Astrocyte (in vitro differentiated cells and primary cell): ENCODE measurements at regions not wholly inside any gene's neighbourhood (a gene's known extent, or its start where the extent isn't known, plus 50 kb on each side); places are given as distances from the start of the nearest gene placed in this dataset.

ENCODE experiments used
- DNase-seq: peaks from one replicate; pipeline ENCODE4 v3.0.0-alpha.2; 2010; ENCODE audit warnings: low read depth
- FAIRE-seq: peaks from 2 replicates; lab custom pipeline; 2011; peaks lifted over from hg19 to GRCh38; lab: Jason Lieb, UNC
- H2AFZ ChIP-seq: 2 replicates; pipeline ENCODE4 v1.6.0; 2012; ENCODE audit warnings: low read depth, low read length, inconsistent platforms
- H3K27ac ChIP-seq: 2 replicates; pipeline ENCODE4 v1.5.1; 2011; ENCODE audit warnings: low read depth, low read length, inconsistent platforms
- H3K27me3 ChIP-seq: 2 replicates; pipeline ENCODE4 v1.6.0; 2011; ENCODE audit warnings: low read length, inconsistent platforms; ENCODE audit not compliant: insufficient read depth
- H3K36me3 ChIP-seq: 2 replicates; pipeline ENCODE4 v1.5.1; 2011; ENCODE audit warnings: low read length, inconsistent platforms; ENCODE audit not compliant: insufficient read depth
- H3K4me1 ChIP-seq: 2 replicates; pipeline ENCODE4 v1.5.1; 2011; ENCODE audit warnings: low read length, inconsistent platforms; ENCODE audit not compliant: insufficient read depth
- H3K4me2 ChIP-seq: 2 replicates; pipeline ENCODE4 v1.6.0; 2012; ENCODE audit warnings: low read length, inconsistent platforms
- H3K4me3 ChIP-seq: 2 replicates; pipeline ENCODE4 v1.5.1; 2011; ENCODE audit warnings: low read depth, mild to moderate bottlenecking, low read length, inconsistent platforms; ENCODE audit not compliant: insufficient read depth
- H3K79me2 ChIP-seq: 2 replicates; pipeline ENCODE4 v1.6.0; 2012; ENCODE audit warnings: mild to moderate bottlenecking, low read length, inconsistent platforms; ENCODE audit not compliant: insufficient read depth
- H3K9ac ChIP-seq: 2 replicates; pipeline ENCODE4 v1.6.0; 2012; ENCODE audit warnings: mild to moderate bottlenecking, low read length, inconsistent platforms
- H3K9me3 ChIP-seq: 2 replicates; pipeline ENCODE4 v1.5.1; 2012; ENCODE audit warnings: low read depth, mild to moderate bottlenecking, low read length, inconsistent platforms; ENCODE audit not compliant: insufficient read depth
- H4K20me1 ChIP-seq: 2 replicates; pipeline ENCODE4 v1.6.0; 2012; ENCODE audit warnings: low read length, inconsistent platforms; ENCODE audit not compliant: insufficient read depth
- H3K27ac Mint-ChIP-seq: one replicate; pipeline ENCODE4 v1.8.0; 2021; ENCODE audit warnings: mild to moderate bottlenecking, mixed read lengths; ENCODE audit not compliant: unreplicated experiment
- H3K27me3 Mint-ChIP-seq: one replicate; pipeline ENCODE4 v1.8.0; 2021; ENCODE audit warnings: low read depth, mixed read lengths; ENCODE audit not compliant: unreplicated experiment
- H3K36me3 Mint-ChIP-seq: one replicate; pipeline ENCODE4 v1.8.0; 2021; ENCODE audit warnings: low read depth, mixed read lengths; ENCODE audit not compliant: unreplicated experiment
- H3K4me1 Mint-ChIP-seq: one replicate; pipeline ENCODE4 v1.8.0; 2021; ENCODE audit warnings: low read depth, mixed read lengths; ENCODE audit not compliant: unreplicated experiment
- H3K4me3 Mint-ChIP-seq: one replicate; pipeline ENCODE4 v1.8.0; 2021; ENCODE audit warnings: mild to moderate bottlenecking, moderate library complexity, mixed read lengths; ENCODE audit not compliant: unreplicated experiment
- H3K9me3 Mint-ChIP-seq: one replicate; pipeline ENCODE4 v1.8.0; 2021; ENCODE audit warnings: mild to moderate bottlenecking, mixed read lengths; ENCODE audit not compliant: unreplicated experiment
- CTCF ChIP-seq: IDR thresholded peaks from 2 replicates; pipeline ENCODE4 v1.5.1; 2011; ENCODE audit warnings: low read depth, mild to moderate bottlenecking, inconsistent platforms, low read length, moderate library complexity; ENCODE audit not compliant: insufficient read depth
- EZH2 ChIP-seq: IDR thresholded peaks from 2 replicates; pipeline ENCODE4 v1.6.1; 2012; ENCODE audit warnings: mild to moderate bottlenecking, low read length, inconsistent platforms; ENCODE audit not compliant: insufficient read depth

DNA sequence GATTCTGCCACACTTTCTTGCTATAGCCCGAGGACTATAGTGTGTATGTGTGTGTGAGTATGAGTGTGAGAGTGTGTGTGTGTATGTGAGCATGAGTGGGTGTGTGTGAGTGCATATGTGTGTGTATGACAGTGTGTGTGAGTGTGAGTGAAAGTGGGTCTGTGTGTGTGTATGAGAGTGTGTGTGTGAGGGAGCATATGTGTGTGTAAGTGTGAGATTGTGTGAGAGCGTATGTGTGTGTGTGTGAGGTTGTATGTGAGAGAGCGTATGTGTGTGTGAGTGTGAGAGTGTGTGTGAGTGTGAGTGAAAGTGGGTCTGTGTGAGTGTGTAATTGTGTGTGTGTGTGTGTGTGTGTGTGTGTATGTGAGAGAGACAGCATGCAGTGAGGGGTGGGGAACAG, 89.0 kb upstream of the ACSL3 start:
- H3K79me2 ChIP-seq, result no peaks in the 10 kb centered on the region
- no peaks in the 10 kb centered on the region for H3K36me3 ChIP-seq
- FAIRE-seq, result no peak
- no peak overlapping the region for H2AFZ ChIP-seq
- Mint-ChIP-seq H3K27ac (no peak overlapping the region), H3K4me1 (peaks cover 3% of the 10 kb centered on the region), H3K27me3 (peaks cover 3% of the 10 kb centered on the region), H3K36me3 (no peaks in the 10 kb centered on the region), H3K4me3 (no peak overlapping the region), H3K9me3 (peaks cover 2% of the 10 kb centered on the region)
- H3K4me3 ChIP-seq, result no peak overlapping the region
- H3K27ac ChIP-seq, result no peak overlapping the region
- no peaks in the 10 kb centered on the region for H3K27me3 ChIP-seq
- no peak overlapping the region for H3K4me2 ChIP-seq
- no peaks in the 10 kb centered on the region for H4K20me1 ChIP-seq
- no peaks in the 10 kb centered on the region for H3K4me1 ChIP-seq
- DNase-seq, result no peak
- H3K9ac ChIP-seq, result no peak overlapping the region
- TF ChIP-seq CTCF (no peak), EZH2 (no peak)
- H3K9me3 ChIP-seq, result no peaks in the 10 kb centered on the region

DNA sequence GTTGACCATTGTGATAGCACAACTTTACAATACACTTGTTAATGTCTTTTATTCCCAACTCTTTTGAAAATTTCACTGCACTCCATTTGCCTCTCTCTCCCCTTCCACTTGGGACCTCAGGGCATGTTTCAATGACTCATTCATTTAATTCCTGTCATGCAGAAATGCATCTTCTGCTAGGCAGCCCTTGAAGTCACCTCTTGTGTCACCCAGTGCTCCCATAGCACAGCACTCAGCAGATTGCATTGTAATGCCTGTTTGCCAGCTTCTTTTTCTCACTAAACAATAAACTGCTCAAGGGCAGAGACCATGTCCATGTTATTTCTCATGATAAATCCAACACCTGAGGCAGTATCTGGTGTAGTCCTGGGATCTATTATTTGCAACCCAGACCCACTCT, 85.9 kb upstream of the ACSL3 start:
- no peaks in the 10 kb centered on the region for H3K9me3 ChIP-seq
- H3K36me3 Mint-ChIP-seq, result no peaks in the 10 kb centered on the region
- H3K27me3 ChIP-seq, result no peaks in the 10 kb centered on the region
- H3K36me3 ChIP-seq, result no peaks in the 10 kb centered on the region
- no peak overlapping the region for H3K4me3 ChIP-seq
- no peak overlapping the region for H2AFZ ChIP-seq
- no peak for TF ChIP-seq EZH2
- TF ChIP-seq CTCF, result no peak
- H4K20me1 ChIP-seq, result no peaks in the 10 kb centered on the region
- no peak overlapping the region for H3K27ac Mint-ChIP-seq
- peaks cover 3% of the 10 kb centered on the region for H3K4me1 Mint-ChIP-seq
- no peaks in the 10 kb centered on the region for H3K4me1 ChIP-seq
- no peak for FAIRE-seq
- H3K27ac ChIP-seq, result no peak overlapping the region
- H3K4me3 Mint-ChIP-seq, result peak overlapping the region; percentile 43
- peaks cover 2% of the 10 kb centered on the region for H3K9me3 Mint-ChIP-seq
- H3K9ac ChIP-seq, result no peak overlapping the region
- H3K79me2 ChIP-seq, result no peaks in the 10 kb centered on the region
- no peak overlapping the region for H3K4me2 ChIP-seq
- H3K27me3 Mint-ChIP-seq, result peaks cover 3% of the 10 kb centered on the region
- DNase-seq, result no peak

DNA sequence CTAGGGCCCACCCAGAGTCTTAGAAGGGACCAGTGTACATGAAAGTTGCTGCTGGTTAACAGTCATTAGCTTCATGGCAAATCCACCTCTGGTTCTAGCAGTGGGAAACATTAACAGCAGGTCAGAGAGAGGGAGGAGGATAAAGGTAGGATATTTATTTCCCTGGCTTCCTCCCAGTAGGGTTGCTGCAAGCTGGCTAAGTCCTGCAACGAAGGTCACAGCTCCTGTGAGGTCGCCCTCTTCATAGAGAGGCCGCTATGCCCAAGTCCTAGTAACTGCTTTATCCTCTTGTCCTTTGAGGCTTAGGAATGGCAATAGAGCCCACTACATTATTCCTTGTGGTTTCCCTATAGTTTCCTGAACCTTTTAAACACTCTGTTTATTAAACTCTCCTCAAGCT, 84.0 kb upstream of the ACSL3 start:
- peaks cover 3% of the 10 kb centered on the region for H3K4me1 Mint-ChIP-seq
- DNase-seq (no peak), FAIRE-seq (no peak)
- no peaks in the 10 kb centered on the region for H3K36me3 Mint-ChIP-seq
- H3K27me3 Mint-ChIP-seq, result peaks cover 3% of the 10 kb centered on the region
- Histone ChIP-seq H3K9me3 (no peaks in the 10 kb centered on the region), H3K4me1 (no peaks in the 10 kb centered on the region), H2AFZ (no peak overlapping the region), H3K4me2 (no peak overlapping the region), H4K20me1 (no peaks in the 10 kb centered on the region), H3K9ac (no peak overlapping the region), H3K36me3 (no peaks in the 10 kb centered on the region), H3K27ac (no peak overlapping the region), H3K4me3 (no peak overlapping the region), H3K27me3 (no peaks in the 10 kb centered on the region), H3K79me2 (no peaks in the 10 kb centered on the region)
- H3K4me3 Mint-ChIP-seq, result no peak overlapping the region
- peaks cover 2% of the 10 kb centered on the region for H3K9me3 Mint-ChIP-seq
- TF ChIP-seq EZH2, result no peak
- no peak for TF ChIP-seq CTCF
- no peak overlapping the region for H3K27ac Mint-ChIP-seq
